ENCODE measurements at regions not wholly inside any gene's neighbourhood (a gene's known extent, or its start where the extent isn't known, plus 50 kb on each side); places are given as distances from the start of the nearest gene placed in this dataset.

- TF ChIP-seq CTCF (conservative IDR thresholded peaks at IDR 0.05; ENCODE audit: low read length), result no peak
- no peak for TF ChIP-seq EZH2phosphoT487 (IDR thresholded peaks at IDR 0.05; ENCODE audit: borderline replicate concordance, low read depth, low read length)
These were observed 95.0 kb upstream of the FNDC3B start for GRCh38 chr3:171944118-171945016.

Data from OCI-LY7 (cell line).